ENCODE measurements at regions not wholly inside any gene's neighbourhood (a gene's known extent, or its start where the extent isn't known, plus 50 kb on each side); places are given as distances from the start of the nearest gene placed in this dataset.

GRCh38 chr12:59076622-59077021 is 156.3 kb upstream of the LRIG3 start:
- no peaks in the 10 kb centered on the region for H3K79me2 ChIP-seq (ENCODE audit: low read length)
- no peaks in the 10 kb centered on the region for H3K9me3 ChIP-seq (replicated peaks; ENCODE audit: insufficient read depth, low read length)
- no peak overlapping the region for H3K27ac ChIP-seq (ENCODE audit: low read length)
- no peaks in the 10 kb centered on the region for H3F3A ChIP-seq (ENCODE audit: insufficient read depth, low read length)
- no peaks in the 10 kb centered on the region for H3K27me3 ChIP-seq (replicated peaks; ENCODE audit: insufficient read depth, low read length)
- no peak for DNase-seq
- no peak overlapping the region for H3K4me2 ChIP-seq (ENCODE audit: low read depth, low read length)
- TF ChIP-seq EZH2 (optimal IDR thresholded peaks at IDR 0.05; ENCODE audit: low read depth, low read length) (no peak), CTCF (IDR thresholded peaks at IDR 0.05; ENCODE audit: low read length) (no peak), EZH2phosphoT487 (IDR thresholded peaks at IDR 0.05; ENCODE audit: low read length) (no peak)
- H3K9me2 ChIP-seq (replicated peaks; ENCODE audit: insufficient read depth, low read length), result no peaks in the 10 kb centered on the region
- no peaks in the 10 kb centered on the region for H3K36me3 ChIP-seq (replicated peaks; ENCODE audit: insufficient read depth, low read length)
- H4K20me1 ChIP-seq (ENCODE audit: insufficient read depth, low read length), result no peaks in the 10 kb centered on the region
- no peak overlapping the region for H3K9ac ChIP-seq (ENCODE audit: low read length)
- no peak overlapping the region for H2AFZ ChIP-seq (ENCODE audit: low read length)
- no peak overlapping the region for H3K4me3 ChIP-seq (ENCODE audit: low read length)
- no peaks in the 10 kb centered on the region for H3K4me1 ChIP-seq (ENCODE audit: low read length)

GRCh38 chr12:59075968-59076490 is 155.7 kb upstream of the LRIG3 start:
- Histone ChIP-seq H3K79me2 (ENCODE audit: low read length) (no peaks in the 10 kb centered on the region), H3K9me3 (replicated peaks; ENCODE audit: insufficient read depth, low read length) (no peaks in the 10 kb centered on the region), H4K20me1 (ENCODE audit: insufficient read depth, low read length) (no peaks in the 10 kb centered on the region), H3K9me2 (replicated peaks; ENCODE audit: insufficient read depth, low read length) (no peaks in the 10 kb centered on the region), H3F3A (ENCODE audit: insufficient read depth, low read length) (no peaks in the 10 kb centered on the region), H3K27ac (ENCODE audit: low read length) (no peak overlapping the region), H3K27me3 (replicated peaks; ENCODE audit: insufficient read depth, low read length) (no peaks in the 10 kb centered on the region), H3K4me2 (ENCODE audit: low read depth, low read length) (no peak overlapping the region), H3K4me3 (ENCODE audit: low read length) (no peak overlapping the region), H3K9ac (ENCODE audit: low read length) (no peak overlapping the region), H3K36me3 (replicated peaks; ENCODE audit: insufficient read depth, low read length) (no peaks in the 10 kb centered on the region), H2AFZ (ENCODE audit: low read length) (no peak overlapping the region), H3K4me1 (ENCODE audit: low read length) (no peaks in the 10 kb centered on the region)
- DNase-seq, result no peak
- TF ChIP-seq CTCF (IDR thresholded peaks at IDR 0.05; ENCODE audit: low read length) (no peak), EZH2 (optimal IDR thresholded peaks at IDR 0.05; ENCODE audit: low read depth, low read length) (no peak)

GRCh38 chr12:59075141-59075540 is 154.8 kb upstream of the LRIG3 start:
- Histone ChIP-seq H3K9me2 (replicated peaks; ENCODE audit: insufficient read depth, low read length) (no peaks in the 10 kb centered on the region), H3K9me3 (replicated peaks; ENCODE audit: insufficient read depth, low read length) (no peaks in the 10 kb centered on the region), H3K27me3 (replicated peaks; ENCODE audit: insufficient read depth, low read length) (no peaks in the 10 kb centered on the region), H2AFZ (ENCODE audit: low read length) (no peak overlapping the region), H3F3A (ENCODE audit: insufficient read depth, low read length) (no peaks in the 10 kb centered on the region), H3K27ac (ENCODE audit: low read length) (no peak overlapping the region), H4K20me1 (ENCODE audit: insufficient read depth, low read length) (no peaks in the 10 kb centered on the region), H3K79me2 (ENCODE audit: low read length) (no peaks in the 10 kb centered on the region), H3K36me3 (replicated peaks; ENCODE audit: insufficient read depth, low read length) (no peaks in the 10 kb centered on the region), H3K4me1 (ENCODE audit: low read length) (no peaks in the 10 kb centered on the region), H3K4me2 (ENCODE audit: low read depth, low read length) (no peak overlapping the region), H3K4me3 (ENCODE audit: low read length) (no peak overlapping the region), H3K9ac (ENCODE audit: low read length) (no peak overlapping the region)
- no peak for DNase-seq
- no peak for TF ChIP-seq EZH2phosphoT487 (IDR thresholded peaks at IDR 0.05; ENCODE audit: low read length)
- TF ChIP-seq EZH2 (optimal IDR thresholded peaks at IDR 0.05; ENCODE audit: low read depth, low read length), result no peak
- TF ChIP-seq CTCF (IDR thresholded peaks at IDR 0.05; ENCODE audit: low read length), result no peak

All from MM.1S (cell line).